Thoracic aorta (tissue), 2 donors: ENCODE measurements at regions not wholly inside any gene's neighbourhood (a gene's known extent, or its start where the extent isn't known, plus 50 kb on each side); places are given as distances from the start of the nearest gene placed in this dataset.

Experiments
- ATAC-seq: fragments of 150-250 bp; one replicate; pipeline ENCODE4 v1.8.0; 2017; ENCODE audit warnings: low read depth; ENCODE audit not compliant: insufficient number of reproducible peaks, low FRiP score
- DNase-seq: peaks from one replicate; pipeline ENCODE4 v3.0.0-alpha.2; 2020; ENCODE audit warnings: low spot score
- H3K27ac ChIP-seq, 2 donors: fragments of 200-600 bp; sonication (generic); 1 replicate in 1 of 2; 2 replicates in 1 of 2; pipeline ENCODE4 v1.5.1; 2016; ENCODE audit warnings: mild to moderate bottlenecking in 2 of 2, moderate library complexity in 2 of 2
- H3K27me3 ChIP-seq: fragments of 200-600 bp; sonication (generic); replicated peaks from 2 replicates; pipeline ENCODE4 v1.6.0; 2016; ENCODE audit warnings: mild to moderate bottlenecking; ENCODE audit not compliant: insufficient read depth
- H3K36me3 ChIP-seq: fragments of 200-600 bp; sonication (generic); one replicate; pipeline ENCODE4 v1.5.1; 2016
- H3K4me1 ChIP-seq, 2 donors: fragments of 200-600 bp; sonication (generic); 1 replicate in 1 of 2; 2 replicates in 1 of 2; pipeline versions ENCODE4 v1.5.1 to v1.6.0; 2016; ENCODE audit warnings: low read depth in 2 of 2, mild to moderate bottlenecking in 1 of 2; ENCODE audit not compliant: control insufficient read depth in 1 of 2
- H3K4me3 ChIP-seq: fragments of 200-600 bp; sonication (generic); 2 replicates; pipeline ENCODE4 v1.5.1; 2016; ENCODE audit warnings: mild to moderate bottlenecking
- H3K9me3 ChIP-seq: fragments of 200-600 bp; sonication (generic); 2 replicates; pipeline ENCODE4 v1.5.1; 2016
- TF ChIP-seq, protein P1 (sequence below): fragments of 200-600 bp; sonication (generic); IDR thresholded peaks from one replicate; pipeline ENCODE4 v1.5.1; 2019; ENCODE audit warnings: antibody characterized with exemption

DNA sequence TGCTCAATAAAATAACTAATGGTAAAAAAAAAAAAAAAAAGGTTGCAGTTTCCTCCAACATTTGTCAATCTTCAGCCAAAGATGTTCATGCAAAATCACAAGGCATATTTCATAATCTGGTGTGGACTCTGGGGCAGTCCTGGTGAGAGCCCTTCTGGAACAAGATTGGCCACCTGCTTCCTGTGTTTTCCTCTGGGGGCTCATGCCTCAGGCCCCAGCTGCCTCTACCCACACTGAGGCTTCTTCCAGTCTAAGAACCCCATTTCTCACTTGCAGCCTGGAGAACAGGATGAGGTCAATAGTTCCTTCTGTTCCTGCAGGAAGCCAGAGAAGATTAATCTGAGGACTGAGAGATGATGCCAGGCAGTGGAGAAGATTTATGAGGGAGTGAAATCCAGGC lies 492.6 kb upstream of the BRINP1 start:
- no peak for ATAC-seq

DNA sequence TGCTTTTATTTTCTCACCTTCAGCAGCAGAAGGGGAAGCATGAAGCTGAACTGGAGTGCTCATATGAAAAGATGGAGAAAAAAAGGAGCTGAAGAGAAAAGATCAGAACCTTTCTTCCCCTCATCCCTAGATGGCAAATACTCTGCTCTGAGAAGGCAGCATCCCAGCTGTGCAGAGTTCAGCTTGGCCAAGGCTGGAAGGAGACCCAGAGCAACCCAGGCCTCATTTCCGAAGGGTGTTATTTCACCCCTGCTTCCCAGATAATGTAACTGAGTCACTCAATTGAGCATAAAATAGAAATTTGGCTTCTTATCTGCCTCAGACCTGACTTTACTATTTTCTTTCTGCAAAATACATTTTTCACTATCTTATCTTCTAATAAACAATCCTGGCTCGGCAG lies 489.9 kb upstream of the BRINP1 start:
- no peaks in the 10 kb centered on the region for H3K9me3 ChIP-seq
- H3K4me1 ChIP-seq: peaks cover 4 to 6% of the 10 kb centered on the region in 2 donors
- TF ChIP-seq, protein P1, sequence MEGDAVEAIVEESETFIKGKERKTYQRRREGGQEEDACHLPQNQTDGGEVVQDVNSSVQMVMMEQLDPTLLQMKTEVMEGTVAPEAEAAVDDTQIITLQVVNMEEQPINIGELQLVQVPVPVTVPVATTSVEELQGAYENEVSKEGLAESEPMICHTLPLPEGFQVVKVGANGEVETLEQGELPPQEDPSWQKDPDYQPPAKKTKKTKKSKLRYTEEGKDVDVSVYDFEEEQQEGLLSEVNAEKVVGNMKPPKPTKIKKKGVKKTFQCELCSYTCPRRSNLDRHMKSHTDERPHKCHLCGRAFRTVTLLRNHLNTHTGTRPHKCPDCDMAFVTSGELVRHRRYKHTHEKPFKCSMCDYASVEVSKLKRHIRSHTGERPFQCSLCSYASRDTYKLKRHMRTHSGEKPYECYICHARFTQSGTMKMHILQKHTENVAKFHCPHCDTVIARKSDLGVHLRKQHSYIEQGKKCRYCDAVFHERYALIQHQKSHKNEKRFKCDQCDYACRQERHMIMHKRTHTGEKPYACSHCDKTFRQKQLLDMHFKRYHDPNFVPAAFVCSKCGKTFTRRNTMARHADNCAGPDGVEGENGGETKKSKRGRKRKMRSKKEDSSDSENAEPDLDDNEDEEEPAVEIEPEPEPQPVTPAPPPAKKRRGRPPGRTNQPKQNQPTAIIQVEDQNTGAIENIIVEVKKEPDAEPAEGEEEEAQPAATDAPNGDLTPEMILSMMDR: no peak
- no peak for DNase-seq
- H3K27me3 ChIP-seq: no peaks in the 10 kb centered on the region
- no peak for ATAC-seq
- H3K27ac ChIP-seq: no peak overlapping the region
- no peak overlapping the region for H3K4me3 ChIP-seq
- H3K36me3 ChIP-seq: no peaks in the 10 kb centered on the region

More for the DNA sequence above, 492.6 kb upstream of the BRINP1 start:
- no peaks in the 10 kb centered on the region for H3K9me3 ChIP-seq
- no peak overlapping the region for H3K27ac ChIP-seq
- DNase-seq: no peak
- no peak overlapping the region for H3K4me3 ChIP-seq
- no peaks in the 10 kb centered on the region for H3K27me3 ChIP-seq
- H3K36me3 ChIP-seq: no peaks in the 10 kb centered on the region
- TF ChIP-seq, protein P1: no peak
- peaks cover 4 to 6% of the 10 kb centered on the region in 2 donors for H3K4me1 ChIP-seq

DNA sequence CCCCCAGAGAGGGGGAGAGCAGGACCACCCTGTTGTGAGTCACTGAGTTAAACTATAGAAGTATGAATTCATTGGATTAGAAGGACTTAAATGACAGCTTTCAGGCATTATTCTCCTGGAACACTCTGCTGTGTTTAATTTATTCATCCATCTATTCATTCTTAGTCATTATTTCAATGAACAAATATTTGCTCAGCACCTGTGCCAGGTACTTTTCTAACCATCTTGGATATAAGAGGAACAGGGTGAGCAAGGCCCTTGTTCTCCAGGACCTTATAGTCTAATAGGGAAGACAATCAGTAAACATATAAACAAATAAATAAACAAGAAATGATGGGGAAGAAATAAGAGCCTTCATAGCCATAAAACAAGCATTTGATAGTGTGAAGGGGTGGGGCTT lies 483.9 kb upstream of the BRINP1 start:
- Histone ChIP-seq H3K4me3 (no peak overlapping the region), H3K36me3 (no peaks in the 10 kb centered on the region), H3K4me1 (no peaks in the 10 kb centered on the region), H3K27ac (no peak overlapping the region), H3K27me3 (no peaks in the 10 kb centered on the region), H3K9me3 (no peaks in the 10 kb centered on the region)
- ATAC-seq (no peak), DNase-seq (no peak)
- TF ChIP-seq, protein P1: no peak

DNA sequence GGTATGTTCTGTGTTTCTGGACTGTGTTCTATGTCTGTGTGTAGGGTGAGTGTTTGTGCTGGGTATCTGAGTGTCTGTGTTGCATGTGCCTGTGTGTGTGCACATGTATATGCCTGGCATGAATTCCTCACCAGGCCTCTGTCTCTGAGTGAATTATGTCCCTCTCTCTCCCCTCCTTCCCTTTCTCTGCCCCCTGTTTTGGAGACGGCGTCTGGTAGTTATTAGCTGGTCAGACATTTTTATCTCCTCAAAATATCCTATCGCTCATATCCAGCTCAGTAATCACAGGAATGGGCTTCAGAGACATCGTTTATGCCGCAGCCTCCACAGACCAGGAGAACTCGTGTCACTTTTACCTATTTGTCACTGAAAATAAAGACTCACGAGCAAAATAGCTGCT lies 483.2 kb upstream of the BRINP1 start:
- Histone ChIP-seq H3K36me3 (no peaks in the 10 kb centered on the region), H3K27ac (no peak overlapping the region), H3K4me3 (no peak overlapping the region), H3K4me1 (no peaks in the 10 kb centered on the region), H3K9me3 (no peaks in the 10 kb centered on the region), H3K27me3 (no peaks in the 10 kb centered on the region)
- ATAC-seq (no peak), DNase-seq (no peak)
- TF ChIP-seq, protein P1: no peak

DNA sequence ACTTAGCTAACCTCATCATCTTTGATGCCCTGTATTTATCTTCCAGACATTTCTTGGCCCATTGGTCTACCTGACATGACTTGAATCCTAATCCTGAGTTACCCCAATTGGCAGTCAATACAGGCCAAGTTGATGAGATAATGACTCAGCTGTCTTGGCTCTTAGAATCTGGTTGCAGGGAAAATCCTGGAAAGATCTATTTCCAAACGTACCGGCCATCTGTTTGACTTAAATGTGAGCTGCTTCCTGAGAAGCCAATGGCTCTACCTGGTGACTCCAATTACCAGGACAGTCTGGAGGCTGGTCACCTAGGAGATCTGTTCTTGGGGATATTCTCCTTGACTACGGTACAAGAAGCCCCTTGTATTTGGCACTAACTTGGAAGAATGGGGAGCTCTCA lies 475.2 kb upstream of the BRINP1 start:
- Histone ChIP-seq H3K4me1 (peaks cover 6 to 18% of the 10 kb centered on the region in 2 donors), H3K27ac (no peak overlapping the region), H3K27me3 (no peaks in the 10 kb centered on the region), H3K36me3 (no peaks in the 10 kb centered on the region), H3K4me3 (no peak overlapping the region), H3K9me3 (no peaks in the 10 kb centered on the region)
- ATAC-seq (no peak), DNase-seq (no peak)
- TF ChIP-seq, protein P1: no peak
